ENCODE measurements at regions not wholly inside any gene's neighbourhood (a gene's known extent, or its start where the extent isn't known, plus 50 kb on each side); places are given as distances from the start of the nearest gene placed in this dataset.
A peak's percentile ranks its signal among the peaks of the same experiment; 100 is the strongest.
"Not testable (repeated sequence)": the region's sequence is repeated elsewhere in the genome, so short reads cannot be mapped to it uniquely, and the experiment has no call there.

DNA sequence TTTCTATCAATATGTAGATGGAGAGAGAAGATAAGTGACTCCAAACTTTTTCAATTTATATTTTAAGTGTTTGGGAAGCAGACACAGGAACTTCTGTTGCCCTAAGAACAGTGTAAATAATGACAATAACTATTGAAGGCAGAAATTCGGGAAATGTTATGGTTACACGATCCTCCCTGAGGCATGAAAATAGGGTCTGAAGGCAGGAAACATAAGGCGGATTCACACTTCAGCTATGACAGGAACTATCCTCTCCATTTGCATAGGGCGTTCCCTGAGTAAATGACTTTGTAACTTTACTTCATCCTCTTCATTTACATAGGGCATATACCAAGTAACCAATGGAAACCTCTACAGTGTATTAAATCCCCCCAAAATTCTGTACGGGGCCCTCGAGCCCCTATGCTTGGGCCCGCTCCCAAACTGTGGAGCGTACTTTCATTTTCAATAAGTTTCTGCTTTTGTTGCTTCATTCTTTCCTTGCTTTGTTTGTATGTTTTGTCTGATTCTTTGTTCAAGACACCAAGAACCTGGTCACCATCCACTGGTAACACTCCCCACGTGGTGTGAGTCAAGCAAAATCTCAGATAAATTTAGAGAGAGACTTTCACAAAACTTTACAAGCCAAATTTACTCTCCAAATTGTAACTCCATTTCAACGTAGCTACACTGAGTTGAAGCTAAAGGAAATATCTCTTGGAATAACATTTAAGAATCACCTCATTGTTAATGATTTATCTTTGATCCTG lies 2504.3 kb downstream of the ARAP2 start:
- Mint-ChIP-seq H3K27ac (no peak overlapping the region), H3K36me3 (ENCODE audit: insufficient read depth in 1 of 3, low read depth in 3 of 3) (peaks cover 8 to 21% (median 8%) of the 10 kb centered on the region in 3 experiments), H3K4me1 (0 out of 4 replicates have a peak, but pooled peaks cover 0 to 2% of the 10 kb centered on the region in 2 experiments), H3K9me3 (peaks cover 11 to 30% of the 10 kb centered on the region in 2 experiments), H3K27me3 (ENCODE audit: low read depth) (no peaks in the 10 kb centered on the region), H3K4me3 (no peak overlapping the region)
- no peak overlapping the region for H3K4ac ChIP-seq (ENCODE audit: low read depth, low read length)
- no peak overlapping the region for H4K5ac ChIP-seq (ENCODE audit: insufficient read length, low read depth, low read length)
- H2AFZ ChIP-seq (ENCODE audit: low read length): no peak overlapping the region
- H3K27me3 ChIP-seq (ENCODE audit: insufficient read depth, low read length): no peaks in the 10 kb centered on the region
- no peaks in the 10 kb centered on the region for H3K9me3 ChIP-seq (ENCODE audit: control insufficient read depth, low read depth, low read length)
- TF ChIP-seq, protein P1, sequence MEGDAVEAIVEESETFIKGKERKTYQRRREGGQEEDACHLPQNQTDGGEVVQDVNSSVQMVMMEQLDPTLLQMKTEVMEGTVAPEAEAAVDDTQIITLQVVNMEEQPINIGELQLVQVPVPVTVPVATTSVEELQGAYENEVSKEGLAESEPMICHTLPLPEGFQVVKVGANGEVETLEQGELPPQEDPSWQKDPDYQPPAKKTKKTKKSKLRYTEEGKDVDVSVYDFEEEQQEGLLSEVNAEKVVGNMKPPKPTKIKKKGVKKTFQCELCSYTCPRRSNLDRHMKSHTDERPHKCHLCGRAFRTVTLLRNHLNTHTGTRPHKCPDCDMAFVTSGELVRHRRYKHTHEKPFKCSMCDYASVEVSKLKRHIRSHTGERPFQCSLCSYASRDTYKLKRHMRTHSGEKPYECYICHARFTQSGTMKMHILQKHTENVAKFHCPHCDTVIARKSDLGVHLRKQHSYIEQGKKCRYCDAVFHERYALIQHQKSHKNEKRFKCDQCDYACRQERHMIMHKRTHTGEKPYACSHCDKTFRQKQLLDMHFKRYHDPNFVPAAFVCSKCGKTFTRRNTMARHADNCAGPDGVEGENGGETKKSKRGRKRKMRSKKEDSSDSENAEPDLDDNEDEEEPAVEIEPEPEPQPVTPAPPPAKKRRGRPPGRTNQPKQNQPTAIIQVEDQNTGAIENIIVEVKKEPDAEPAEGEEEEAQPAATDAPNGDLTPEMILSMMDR (conservative IDR thresholded peaks at IDR 0.05): no peak
- no peak overlapping the region for H4K91ac ChIP-seq (ENCODE audit: insufficient read length, low read depth, low read length)
- H3K56ac ChIP-seq (ENCODE audit: insufficient read length, low read depth, low read length): no peak overlapping the region
- no peaks in the 10 kb centered on the region for H3K4me1 ChIP-seq (ENCODE audit: insufficient read depth, low read length)
- no peak overlapping the region for H3K14ac ChIP-seq (ENCODE audit: insufficient read depth, low read length)
- H3K79me2 ChIP-seq (ENCODE audit: insufficient read depth, low read length): no peaks in the 10 kb centered on the region
- H2BK5ac ChIP-seq (ENCODE audit: insufficient read length, low read length): no peak overlapping the region
- no peak overlapping the region for H3K18ac ChIP-seq (ENCODE audit: insufficient read length, low read depth, low read length)
- H3K79me1 ChIP-seq (ENCODE audit: insufficient read depth, low read depth, low read length, poor library complexity, severe bottlenecking): no peaks in the 10 kb centered on the region
- no peak overlapping the region for H2BK12ac ChIP-seq (ENCODE audit: insufficient read length, low read depth, low read length)
- H3K4me2 ChIP-seq (ENCODE audit: insufficient read depth, insufficient read length, low read length): no peak overlapping the region
- H3K9ac ChIP-seq (ENCODE audit: extremely low read depth, insufficient read length, low read length): no peak overlapping the region
- no peaks in the 10 kb centered on the region for H3K23me2 ChIP-seq (ENCODE audit: insufficient read length, low read depth, low read length, poor library complexity, severe bottlenecking)
- no peak overlapping the region for H2BK20ac ChIP-seq (ENCODE audit: low read depth, low read length, poor library complexity, severe bottlenecking)
- no peak overlapping the region for H3K27ac ChIP-seq (ENCODE audit: insufficient read length, low read depth, low read length)
- no peak for DNase-seq
- H4K20me1 ChIP-seq (ENCODE audit: control insufficient read depth, insufficient read depth, insufficient read length): no peaks in the 10 kb centered on the region
- no peak overlapping the region for H2BK120ac ChIP-seq (ENCODE audit: low read depth, low read length, poor library complexity, severe bottlenecking)
- H4K8ac ChIP-seq (replicated peaks; ENCODE audit: insufficient read length, low read depth, low read length): no peak overlapping the region
- no peak overlapping the region for H3T11ph ChIP-seq (ENCODE audit: low read length)
- H2AK5ac ChIP-seq (ENCODE audit: insufficient read length, low read length): no peak overlapping the region
- no peak overlapping the region for H3K23ac ChIP-seq (ENCODE audit: insufficient read length, low read depth, low read length)
- H2BK15ac ChIP-seq (ENCODE audit: low read depth, low read length): no peak overlapping the region
- no CpG with 5 or more reads among the region's 10 CpGs for WGBS (ENCODE audit: extremely low coverage, insufficient read length, low lambda C conversion rate)

DNA sequence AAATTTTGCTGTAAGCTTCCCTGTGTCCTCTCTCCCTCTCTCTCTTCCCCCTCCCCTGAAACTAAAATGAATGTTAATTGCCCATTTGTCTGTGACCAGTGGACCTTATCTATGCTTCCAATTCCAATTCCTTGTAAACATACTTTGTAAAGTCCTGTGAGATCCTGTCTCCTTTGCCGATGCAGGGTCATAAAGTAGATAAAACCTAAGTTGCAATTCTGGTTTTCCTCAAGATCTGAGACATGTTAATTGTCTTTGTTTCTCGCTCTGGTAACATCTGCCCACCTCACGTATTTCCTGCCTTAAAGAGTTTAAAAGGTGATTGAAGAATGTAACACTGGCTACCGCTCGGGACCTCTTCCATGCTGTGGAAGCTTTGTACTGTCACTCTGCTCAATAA lies 2503.4 kb downstream of the ARAP2 start:
- H3K4me1 ChIP-seq (ENCODE audit: insufficient read depth, low read length); H3K14ac ChIP-seq (ENCODE audit: insufficient read depth, low read length); H4K20me1 ChIP-seq (ENCODE audit: control insufficient read depth, insufficient read depth, insufficient read length); H3K4me2 ChIP-seq (ENCODE audit: insufficient read depth, insufficient read length, low read length); H2BK120ac ChIP-seq (ENCODE audit: low read depth, low read length, poor library complexity, severe bottlenecking); H2AFZ ChIP-seq (ENCODE audit: low read length); H3K9ac ChIP-seq (ENCODE audit: extremely low read depth, insufficient read length, low read length); H3K79me1 ChIP-seq (ENCODE audit: insufficient read depth, low read depth, low read length, poor library complexity, severe bottlenecking); H2BK15ac ChIP-seq (ENCODE audit: low read depth, low read length); H3K56ac ChIP-seq (ENCODE audit: insufficient read length, low read depth, low read length); H4K5ac ChIP-seq (ENCODE audit: insufficient read length, low read depth, low read length); H3K23ac ChIP-seq (ENCODE audit: insufficient read length, low read depth, low read length); H2AK5ac ChIP-seq (ENCODE audit: insufficient read length, low read length); H3K9me3 ChIP-seq (ENCODE audit: control insufficient read depth, low read depth, low read length); H3K79me2 ChIP-seq (ENCODE audit: insufficient read depth, low read length); H4K91ac ChIP-seq (ENCODE audit: insufficient read length, low read depth, low read length); H2BK5ac ChIP-seq (ENCODE audit: insufficient read length, low read length); H4K8ac ChIP-seq (replicated peaks; ENCODE audit: insufficient read length, low read depth, low read length); H3K27me3 Mint-ChIP-seq (ENCODE audit: low read depth); H3T11ph ChIP-seq (ENCODE audit: low read length); H3K27ac ChIP-seq (ENCODE audit: insufficient read length, low read depth, low read length); DNase-seq; H3K4ac ChIP-seq (ENCODE audit: low read depth, low read length); H3K4me1 Mint-ChIP-seq; H3K4me3 Mint-ChIP-seq; H2BK12ac ChIP-seq (ENCODE audit: insufficient read length, low read depth, low read length); H3K27me3 ChIP-seq (ENCODE audit: insufficient read depth, low read length); H3K18ac ChIP-seq (ENCODE audit: insufficient read length, low read depth, low read length); H2BK20ac ChIP-seq (ENCODE audit: low read depth, low read length, poor library complexity, severe bottlenecking); H3K23me2 ChIP-seq (ENCODE audit: insufficient read length, low read depth, low read length, poor library complexity, severe bottlenecking): not testable (repeated sequence)
- H3K9me3 Mint-ChIP-seq: peaks cover 11 to 26% of the 10 kb centered on the region in 2 experiments
- peak overlapping the region in 2 of 3 experiments; percentile 7 to 45; a peak in 3 of 7 replicates for H3K27ac Mint-ChIP-seq
- WGBS (ENCODE audit: extremely low coverage, insufficient read length, low lambda C conversion rate): no CpG with 5 or more reads among the region's 5 CpGs
- peaks cover 8 to 23% (median 8%) of the 10 kb centered on the region in 3 experiments for H3K36me3 Mint-ChIP-seq (ENCODE audit: insufficient read depth in 1 of 3, low read depth in 3 of 3)

All from H9 (cell line).